IMR-90 (cell line): ENCODE measurements at regions not wholly inside any gene's neighbourhood (a gene's known extent, or its start where the extent isn't known, plus 50 kb on each side); places are given as distances from the start of the nearest gene placed in this dataset.

Experiments
- ATAC-seq: fragments of 200-7000 bp; cut with Tn5 transposase; 2 replicates; pipeline ENCODE4 v1.9.1; 2020; ENCODE audit warnings: low read depth, mild to moderate bottlenecking, moderate library complexity
- BruUV-seq: library from RNA; stranded (reverse); fragments of 400-500 nt; replicated peaks from 2 replicates; lab custom pipeline; 2021; lab: Mats Ljungman, UMichigan
- CTCF ChIA-PET: fragments of 300-600 bp; formaldehyde crosslinking; extraction: SDS; loops from one replicate; lab custom pipeline; 2021; ENCODE audit warnings: antibody characterized with exemption; lab: Yijun Ruan, JAX
- POLR2A ChIA-PET: fragments of 300-600 bp; sonication (Branson Sonifier 250); formaldehyde crosslinking; loops from one replicate; lab custom pipeline; 2022; ENCODE audit warnings: antibody characterized with exemption; ENCODE audit not compliant: unreplicated experiment; lab: Charles Lee
- DNase-seq: peaks from one replicate; pipeline ENCODE4 v3.0.0; 2013
- H2AFZ ChIP-seq: replicated peaks from 2 replicates; pipeline ENCODE3; 2013; ENCODE audit warnings: low read length, mild to moderate bottlenecking; ENCODE audit not compliant: poor library complexity
- H2AK5ac ChIP-seq: 2 replicates; pipeline ENCODE4 v1.6.1; 2013; ENCODE audit warnings: low read depth, low read length, inconsistent platforms
- H2AK9ac ChIP-seq: replicated peaks from 2 replicates; pipeline ENCODE3; 2013; ENCODE audit warnings: mild to moderate bottlenecking, low read depth, low read length, moderate library complexity; ENCODE audit not compliant: poor library complexity
- H2BK120ac ChIP-seq: 2 replicates; pipeline ENCODE4 v1.6.1; 2013; ENCODE audit warnings: low read depth, low read length, inconsistent platforms
- H2BK15ac ChIP-seq: 3 replicates; pipeline ENCODE4 v1.6.1; 2013; ENCODE audit warnings: low read depth, low read length, inconsistent platforms
- H2BK20ac ChIP-seq: 2 replicates; pipeline ENCODE4 v1.6.1; 2013; ENCODE audit warnings: low read depth, mild to moderate bottlenecking, inconsistent platforms, low read length, moderate library complexity
- H2BK5ac ChIP-seq: 2 replicates; pipeline ENCODE4 v1.6.1; 2013; ENCODE audit warnings: mild to moderate bottlenecking, low read depth, low read length, inconsistent platforms; ENCODE audit not compliant: poor library complexity, severe bottlenecking
- H3K14ac ChIP-seq: replicated peaks from 2 replicates; pipeline ENCODE4 v1.6.1; 2013; ENCODE audit warnings: low read depth, low read length, inconsistent platforms
- H3K18ac ChIP-seq: 2 replicates; pipeline ENCODE4 v1.6.1; 2013; ENCODE audit warnings: low read depth, low read length, control low read depth
- H3K23ac ChIP-seq: 2 replicates; pipeline ENCODE4 v1.6.1; 2013; ENCODE audit warnings: low read depth, low read length, inconsistent platforms
- H3K27ac ChIP-seq: 2 replicates; pipeline ENCODE4 v1.5.1; 2013; ENCODE audit warnings: mild to moderate bottlenecking, control low read depth, low read length; ENCODE audit not compliant: insufficient read depth
- H3K27me3 ChIP-seq: 2 replicates; pipeline ENCODE4 v1.6.1; 2013; ENCODE audit warnings: low read length; ENCODE audit not compliant: control insufficient read depth, insufficient read depth
- H3K36me3 ChIP-seq: 2 replicates; pipeline ENCODE4 v1.6.1; 2013; ENCODE audit warnings: low read length, mixed read lengths; ENCODE audit not compliant: control insufficient read depth, insufficient read depth
- H3K4ac ChIP-seq: 2 replicates; pipeline ENCODE4 v1.6.1; 2013; ENCODE audit warnings: low read depth, low read length, inconsistent platforms
- H3K4me1 ChIP-seq: 2 replicates; pipeline ENCODE4 v1.6.1; 2013; ENCODE audit warnings: low read length, mixed read lengths; ENCODE audit not compliant: control insufficient read depth, insufficient read depth
- H3K4me2 ChIP-seq: 2 replicates; pipeline ENCODE4 v1.6.1; 2013; ENCODE audit warnings: low read depth, mild to moderate bottlenecking, control low read depth, low read length, moderate library complexity
- H3K4me3 ChIP-seq: 2 replicates; pipeline ENCODE4 v1.5.1; 2013; ENCODE audit warnings: low read depth, mild to moderate bottlenecking, control low read depth, low read length, moderate library complexity; ENCODE audit not compliant: insufficient read depth
- H3K56ac ChIP-seq: 2 replicates; pipeline ENCODE4 v1.6.1; 2013; ENCODE audit warnings: low read length, inconsistent platforms; ENCODE audit not compliant: insufficient read depth; ENCODE audit errors: extremely low read depth
- H3K79me1 ChIP-seq, 2 experiments: 2 replicates each; pipeline ENCODE4 v1.6.1; 2013; ENCODE audit warnings: low read length in 2 of 2, inconsistent platforms in 1 of 2, low read depth in 1 of 2
- H3K9ac ChIP-seq: 2 replicates; pipeline ENCODE4 v1.6.1; 2013; ENCODE audit warnings: low read depth, low read length, control low read depth
- H3K9me1 ChIP-seq: 2 replicates; pipeline ENCODE4 v1.6.1; 2013; ENCODE audit warnings: low read length, inconsistent platforms; ENCODE audit not compliant: insufficient read depth
- H3K9me3 ChIP-seq: 2 replicates; pipeline ENCODE4 v1.6.1; 2013; ENCODE audit warnings: low read length; ENCODE audit not compliant: control insufficient read depth, insufficient read depth
- H4K20me1 ChIP-seq: 2 replicates; pipeline ENCODE4 v1.6.1; 2013; ENCODE audit warnings: low read length, inconsistent platforms; ENCODE audit not compliant: insufficient read depth
- H4K5ac ChIP-seq: 2 replicates; pipeline ENCODE4 v1.6.1; 2013; ENCODE audit warnings: mild to moderate bottlenecking, low read depth, low read length, control low read depth
- H4K8ac ChIP-seq, 2 experiments: 2 replicates each; pipeline ENCODE4 v1.6.1; 2013; ENCODE audit warnings: low read depth in 2 of 2, low read length in 2 of 2, control low read depth in 1 of 2, inconsistent platforms in 1 of 2
- H4K91ac ChIP-seq: 2 replicates; pipeline ENCODE4 v1.6.1; 2013; ENCODE audit warnings: low read depth, low read length, inconsistent platforms; ENCODE audit not compliant: insufficient read depth
- BHLHE40 ChIP-seq: fragments of 150-350 bp; IDR thresholded peaks from 2 replicates; pipeline ENCODE4 v1.6.1; 2016; ENCODE audit warnings: mild to moderate bottlenecking, low read depth, low read length
- CHD1 ChIP-seq: IDR thresholded peaks from 2 replicates; pipeline ENCODE4 v1.6.1; 2012; ENCODE audit warnings: low read depth, low read length, improper control_type of control experiment
- MAFK ChIP-seq: IDR thresholded peaks from 2 replicates; pipeline ENCODE4 v1.6.1; 2012; ENCODE audit warnings: low read depth, low read length, improper control_type of control experiment
- MAZ ChIP-seq: IDR thresholded peaks from 2 replicates; pipeline ENCODE4 v1.6.1; 2012; ENCODE audit warnings: low read depth, mild to moderate bottlenecking, low read length, improper control_type of control experiment, moderate library complexity, borderline replicate concordance
- POLR2A ChIP-seq: IDR thresholded peaks from 2 replicates; pipeline ENCODE4 v1.6.1; 2012; ENCODE audit warnings: mild to moderate bottlenecking, low read depth, low read length
- RFX5 ChIP-seq: IDR thresholded peaks from 2 replicates; pipeline ENCODE4 v1.8.0; 2012; ENCODE audit warnings: low read depth, mild to moderate bottlenecking, low read length, moderate library complexity
- SMC3 ChIP-seq: fragments of 150-350 bp; IDR thresholded peaks from 2 replicates; pipeline ENCODE4 v1.6.1; 2016; ENCODE audit warnings: low read depth, mild to moderate bottlenecking, antibody characterized with exemption, low read length, moderate library complexity
- WGBS, 2 experiments: methylation state at CpG; one replicate each; pipeline versions ENCODE4 v1.1.5 to v1.1.7; 2013; ENCODE audit warnings: missing lambda C conversion rate in 2 of 2; ENCODE audit not compliant: insufficient read length in 1 of 2; ENCODE audit errors: extremely low coverage in 2 of 2; 5-methylcytosine and 5-hydroxymethylcytosine counted together
- dilution Hi-C: fragments of 300-500 bp; cut with HindIII; formaldehyde crosslinking; loops from one replicate; pipeline ENCODE4 v1.14.3; 2018; ENCODE audit warnings: low sequenced_read_pairs; ENCODE audit not compliant: unreplicated experiment
- in situ Hi-C: fragments of 300-500 bp; cut with MboI; formaldehyde crosslinking; loops from 3 replicates; pipeline ENCODE4 v1.14.3; 2019; ENCODE audit warnings: low sequenced_read_pairs, inconsistent platforms, mixed read lengths
- intact Hi-C: fragments of 100-400 bp; cut with micrococcal nuclease; formaldehyde crosslinking; loops from 2 replicates; pipeline ENCODE4 v1.10.0; 2022

DNA sequence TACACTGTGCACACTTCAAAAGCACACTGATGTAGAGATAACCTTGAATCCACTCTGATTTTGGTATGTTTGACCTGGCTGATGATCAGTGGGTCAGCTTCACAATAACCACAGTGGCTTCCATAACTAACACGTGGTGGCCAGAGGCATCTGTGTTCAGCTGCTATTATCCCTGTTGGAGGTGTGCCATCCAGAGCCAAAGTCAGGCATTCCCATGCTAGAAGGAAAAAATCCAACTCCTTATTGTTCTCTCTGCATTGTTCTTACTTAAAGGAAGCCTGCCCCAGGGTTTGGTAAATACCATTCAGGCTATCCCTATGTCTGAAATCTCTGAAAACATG, 127.3 kb upstream of the MON1B start:
- ChIA-PET CTCF (no interaction called here), POLR2A (no interaction called here)
- no peak overlapping the region for H3K4ac ChIP-seq
- no peak overlapping the region for H2BK5ac ChIP-seq
- WGBS, 2 experiments = no CpG with 5 or more reads among the region's 1 CpG
- ATAC-seq (no peak), DNase-seq (no peak)
- H3K27ac ChIP-seq = no peak overlapping the region
- no peak overlapping the region for H3K56ac ChIP-seq
- in situ Hi-C loops = no loop called here
- no peak overlapping the region for H3K4me2 ChIP-seq
- dilution Hi-C loops = no loop called here
- no peaks in the 10 kb centered on the region for H4K20me1 ChIP-seq
- H2BK15ac ChIP-seq = no peak overlapping the region
- no peak overlapping the region for H3K23ac ChIP-seq
- no peak overlapping the region for H2BK120ac ChIP-seq
- H3K18ac ChIP-seq = no peak overlapping the region
- no peak overlapping the region for H4K91ac ChIP-seq
- no peak overlapping the region for H4K5ac ChIP-seq
- H3K14ac ChIP-seq = no peak overlapping the region
- H3K4me1 ChIP-seq = no peaks in the 10 kb centered on the region
- no TSS peak for BruUV-seq
- no peak overlapping the region for H2BK20ac ChIP-seq
- H3K36me3 ChIP-seq = no peaks in the 10 kb centered on the region
- TF ChIP-seq MAFK = no peak
- no peak for TF ChIP-seq POLR2A
- TF ChIP-seq MAZ = no peak
- TF ChIP-seq SMC3 = no peak
- no peak for TF ChIP-seq CHD1
- TF ChIP-seq RFX5 = no peak
- TF ChIP-seq BHLHE40 = no peak
- H4K8ac ChIP-seq = no peak overlapping the region
- no peaks in the 10 kb centered on the region for H3K27me3 ChIP-seq
- no peaks in the 10 kb centered on the region for H3K79me1 ChIP-seq
- no peak overlapping the region for H2AK9ac ChIP-seq
- H3K9ac ChIP-seq = no peak overlapping the region
- H3K9me3 ChIP-seq = peaks cover 7% of the 10 kb centered on the region
- H3K4me3 ChIP-seq = no peak overlapping the region
- no peak overlapping the region for H2AFZ ChIP-seq
- intact Hi-C loops = no loop called here
- H2AK5ac ChIP-seq = no peak overlapping the region
- H3K9me1 ChIP-seq = no peaks in the 10 kb centered on the region
